HG03060 (cell line): ENCODE measurements at regions not wholly inside any gene's neighbourhood (a gene's known extent, or its start where the extent isn't known, plus 50 kb on each side); places are given as distances from the start of the nearest gene placed in this dataset.
A peak's percentile ranks its signal among the peaks of the same experiment; 100 is the strongest.
"Not testable (repeated sequence)": the region's sequence is repeated elsewhere in the genome, so short reads cannot be mapped to it uniquely, and the experiment has no call there.

Experiments used
- ATAC-seq: cut with Tn5 transposase; IDR thresholded peaks from one replicate; pipeline ENCODE4 v1.9.1; 2021; ENCODE audit warnings: low read depth, moderate number of reproducible peaks; ENCODE audit not compliant: unreplicated experiment

DNA sequence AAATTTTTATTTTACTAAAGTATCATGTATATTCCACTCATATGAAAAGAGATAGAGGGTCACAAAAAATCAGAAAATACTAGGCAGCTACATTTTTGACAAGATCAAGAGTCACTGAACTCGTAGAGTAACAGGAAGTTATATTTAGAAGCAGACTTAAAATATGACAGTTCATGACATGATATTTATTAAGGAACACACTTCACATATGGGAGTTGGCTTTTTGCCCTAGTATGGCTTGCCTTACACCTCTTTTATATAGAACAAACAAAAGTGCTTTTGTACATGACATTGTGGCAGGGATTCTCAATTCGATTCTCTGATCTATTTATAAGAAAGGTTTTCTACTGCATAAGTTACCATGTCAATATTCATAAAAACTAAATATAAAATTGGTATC is 80.1 kb upstream of the GBE1 start:
- ATAC-seq, result no peak

DNA sequence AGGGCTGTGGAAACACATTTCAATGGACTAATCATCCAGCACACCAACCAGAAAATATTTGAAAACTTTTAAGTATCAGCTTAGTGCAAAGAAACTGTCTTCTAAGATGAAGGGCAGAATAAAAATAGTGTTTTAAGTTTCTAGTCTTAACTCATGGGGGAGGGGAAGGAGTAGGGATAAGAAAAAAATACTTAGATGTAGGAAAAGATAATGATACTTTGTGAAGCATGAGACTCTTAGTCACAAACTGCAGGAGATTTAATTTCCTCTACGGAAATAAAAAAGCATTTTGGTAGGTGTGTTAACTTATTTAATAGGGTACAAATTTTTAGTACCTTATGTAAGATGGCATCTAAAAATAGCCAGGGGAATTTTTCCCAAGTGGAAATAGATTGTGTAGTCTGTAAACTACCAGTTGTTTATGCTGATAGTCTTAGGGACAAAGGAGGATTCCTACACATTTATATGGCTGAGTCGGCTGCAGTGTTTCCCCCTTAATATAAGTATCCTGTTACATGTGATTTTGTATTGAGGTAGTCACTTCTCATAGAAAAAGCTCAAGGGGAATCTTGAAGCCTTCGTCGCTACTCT is 78.2 kb upstream of the GBE1 start:
- ATAC-seq, result no peak

DNA sequence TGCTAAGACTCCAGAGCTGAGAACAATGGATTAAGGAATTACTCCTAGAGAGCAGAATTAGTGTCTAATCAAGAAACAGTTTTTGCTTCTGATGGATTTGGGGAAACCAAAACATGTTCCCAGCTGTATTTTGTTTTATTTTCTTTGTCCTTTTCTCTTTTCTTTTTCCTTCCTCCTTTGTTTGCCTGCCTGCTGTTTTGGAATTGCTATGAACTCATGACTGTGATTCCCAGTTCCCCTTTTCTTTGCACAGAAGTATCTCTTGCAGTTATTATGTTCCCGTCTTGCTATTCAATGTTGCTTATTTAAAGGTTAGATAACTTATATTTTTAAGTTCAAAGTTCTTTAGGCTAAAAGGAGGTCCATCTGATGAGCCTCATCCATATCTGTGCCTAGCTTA is 77.0 kb upstream of the GBE1 start:
- ATAC-seq, result no peak

DNA sequence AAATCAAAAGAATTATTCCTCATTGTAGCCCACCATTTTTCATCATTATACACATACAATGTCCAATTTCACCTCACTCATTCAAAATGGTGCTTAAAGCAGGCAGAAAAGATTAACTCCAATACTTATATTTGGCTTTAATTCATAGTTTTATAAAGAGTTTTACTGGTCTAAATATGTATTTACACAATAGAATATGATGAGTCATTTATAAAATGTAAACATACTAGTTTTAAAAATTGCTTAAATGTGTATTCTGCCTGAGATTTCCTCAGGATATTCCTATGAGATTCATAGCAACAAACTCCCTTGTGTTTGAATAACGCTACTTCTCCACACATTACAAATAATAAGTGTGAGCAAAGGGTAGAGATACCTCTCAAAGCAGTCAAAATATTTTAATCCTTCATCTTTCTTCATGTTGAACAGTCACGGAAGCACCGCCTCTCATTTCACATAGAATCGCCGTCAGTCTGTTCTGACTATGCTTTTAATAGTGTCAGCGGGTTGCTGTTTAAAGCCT is 75.7 kb upstream of the GBE1 start:
- ATAC-seq, result no peak

DNA sequence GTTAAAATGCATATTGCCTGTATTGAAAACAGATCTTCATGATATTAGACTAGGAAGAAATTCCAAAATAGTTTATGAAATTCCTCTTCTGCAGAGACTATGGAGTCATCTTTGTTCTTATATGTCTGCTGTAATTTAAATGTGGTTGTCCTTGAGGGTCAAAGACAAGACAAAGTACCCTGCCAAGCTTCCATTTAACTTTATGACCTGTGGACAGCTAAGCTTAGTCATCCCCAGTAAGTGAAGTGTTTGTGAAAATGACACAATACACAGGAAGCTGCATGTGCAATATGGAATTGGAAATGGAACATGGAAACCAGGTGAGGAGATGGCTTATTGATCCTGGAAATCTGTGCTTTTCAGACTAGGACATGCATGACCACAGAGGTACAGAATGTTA is 68.5 kb upstream of the GBE1 start:
- no peak for ATAC-seq

DNA sequence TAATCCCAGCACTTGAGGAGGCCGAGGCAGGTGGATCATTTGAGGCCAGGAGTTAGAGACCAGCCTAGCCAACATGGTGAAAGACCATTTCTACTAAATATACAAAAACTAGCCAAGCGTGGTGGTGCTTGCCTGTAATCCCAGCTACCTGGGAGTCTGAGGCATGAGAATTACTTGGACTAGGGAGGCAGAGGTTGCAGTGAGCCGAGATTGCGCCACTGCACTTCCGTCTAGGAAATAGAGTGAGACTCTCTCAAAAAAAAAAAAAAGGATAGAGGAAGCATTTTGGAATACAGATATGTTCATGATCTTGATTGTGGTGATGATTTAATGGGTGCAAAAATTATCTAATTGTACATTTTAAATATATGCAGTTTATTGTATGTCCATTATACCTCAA is 67.8 kb upstream of the GBE1 start:
- ATAC-seq, result not testable (repeated sequence)

DNA sequence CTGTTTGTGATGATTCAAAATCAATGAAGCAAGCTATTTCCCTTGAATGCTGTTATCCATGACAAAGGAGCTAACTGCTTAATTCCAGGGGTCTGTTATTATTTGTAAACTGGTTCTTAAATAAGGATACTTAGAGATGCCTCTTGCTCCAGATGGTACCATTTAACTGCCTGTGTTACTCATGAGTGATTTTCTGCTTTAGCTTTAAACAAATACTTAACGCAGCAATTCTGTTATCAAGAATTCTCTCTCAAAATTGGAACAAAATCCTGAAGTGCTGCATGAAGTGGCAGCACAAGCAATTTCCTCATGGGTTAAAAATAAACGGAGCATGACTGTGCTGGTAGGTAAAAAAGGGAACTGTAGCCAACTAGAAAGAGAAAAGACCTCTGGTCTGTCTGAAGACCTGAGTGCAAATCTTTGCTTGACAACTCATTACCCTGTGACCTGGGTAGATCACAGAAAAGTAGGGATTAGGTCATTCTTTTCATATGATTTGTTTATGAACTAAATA is 62.5 kb upstream of the GBE1 start:
- peak; percentile 95 for ATAC-seq

DNA sequence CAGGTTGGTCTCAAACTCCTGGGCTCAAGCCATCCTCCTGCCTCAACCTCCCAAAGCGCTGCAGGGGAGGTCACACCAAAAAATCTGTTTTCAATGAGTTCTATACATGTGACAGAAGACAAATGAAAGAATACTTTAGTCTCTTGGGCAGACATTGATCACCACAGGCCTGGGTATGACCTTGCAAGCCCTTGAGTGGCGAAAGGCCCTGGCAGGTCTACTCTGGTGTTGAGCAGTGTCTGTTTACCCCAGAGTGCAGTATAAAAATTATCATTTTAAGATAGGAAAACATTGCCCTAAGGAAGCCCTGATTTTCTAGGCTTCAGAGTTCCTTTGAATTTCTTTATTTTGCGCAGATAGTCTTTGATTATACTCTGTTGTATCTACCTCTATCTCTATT is 61.6 kb upstream of the GBE1 start:
- no peak for ATAC-seq

DNA sequence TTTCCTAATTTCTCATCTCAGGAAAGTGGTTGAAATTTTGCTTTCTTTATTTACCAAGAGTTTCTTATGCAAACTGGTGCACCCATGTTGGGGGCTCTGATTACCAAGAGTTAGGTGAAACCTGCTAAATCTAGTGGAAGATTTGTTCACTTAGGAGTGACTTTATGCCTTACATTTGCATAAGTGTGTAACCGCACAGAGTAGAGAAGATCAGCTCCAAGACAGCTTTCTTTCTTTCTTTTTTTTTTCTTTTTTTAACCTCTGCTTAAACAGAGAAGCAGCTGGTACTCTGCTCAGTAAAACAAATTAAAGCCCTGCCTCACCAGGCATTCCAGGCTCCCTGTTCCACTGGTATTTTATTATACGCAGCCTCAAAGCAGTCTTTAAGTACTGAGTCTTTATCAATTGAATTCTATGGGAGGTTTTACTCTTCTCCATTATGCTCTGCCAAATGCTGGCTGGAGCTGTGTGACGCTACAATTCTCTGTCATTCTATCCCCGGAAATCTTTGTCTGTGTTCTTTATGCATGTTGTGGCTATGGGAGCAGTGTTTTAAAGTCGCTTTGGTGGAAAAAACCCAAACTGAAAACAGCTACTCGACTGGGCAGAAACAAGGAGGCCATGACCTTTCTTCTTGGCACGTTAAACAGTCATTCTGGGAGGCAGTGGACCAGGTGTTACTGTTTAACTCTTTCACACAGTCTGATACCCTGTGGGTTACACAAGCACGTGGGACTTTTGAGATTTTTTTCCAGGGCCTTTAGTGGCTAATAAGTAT is 55.2 kb upstream of the GBE1 start:
- ATAC-seq, result peak; percentile 97

DNA sequence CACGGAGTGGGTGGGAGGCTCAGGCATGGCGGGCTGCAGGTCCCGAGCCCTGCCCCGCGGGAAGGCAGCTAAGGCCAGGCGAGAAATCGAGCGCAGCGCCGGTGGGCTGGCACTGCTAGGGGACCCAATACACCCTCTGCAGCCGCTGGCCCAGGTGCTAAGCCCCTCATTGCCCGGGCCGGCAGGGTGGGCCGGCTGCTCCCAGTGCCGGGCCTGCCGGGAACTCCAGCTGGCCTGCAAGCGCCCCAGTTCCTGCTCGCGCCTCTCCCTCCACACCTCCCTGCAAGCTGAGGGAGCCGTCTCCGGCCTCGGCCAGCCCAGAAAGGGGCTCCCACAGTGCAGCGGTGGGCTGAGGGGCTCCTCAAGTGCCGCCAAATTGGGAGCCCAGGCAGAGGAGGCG is 50.7 kb upstream of the GBE1 start:
- ATAC-seq, result not testable (repeated sequence)
